RWPE2 (cell line): ENCODE measurements at regions not wholly inside any gene's neighbourhood (a gene's known extent, or its start where the extent isn't known, plus 50 kb on each side); places are given as distances from the start of the nearest gene placed in this dataset.
"Not testable (repeated sequence)": the region's sequence is repeated elsewhere in the genome, so short reads cannot be mapped to it uniquely, and the experiment has no call there.

Experiments
- ATAC-seq: fragments of 200-7000 bp; cut with Tn5 transposase; 3 replicates; pipeline ENCODE4 v1.9.1; 2021; ENCODE audit warnings: low read depth
- DNase-seq: peaks from one replicate; pipeline ENCODE4 v3.0.0-alpha.2; 2020; ENCODE audit warnings: low spot score
- H3K27ac ChIP-seq: fragments of 450-650 bp; 2 replicates; pipeline ENCODE4 v1.5.1; 2017; ENCODE audit warnings: mild to moderate bottlenecking; ENCODE audit not compliant: poor library complexity, severe bottlenecking
- H3K27me3 ChIP-seq: fragments of 250-450 bp; sonication (Bioruptor Pico); 2 replicates; pipeline ENCODE4 v1.5.1; 2021; ENCODE audit warnings: mild to moderate bottlenecking, moderate library complexity; ENCODE audit not compliant: insufficient read depth, poor library complexity, severe bottlenecking
- H3K36me3 ChIP-seq: fragments of 250-450 bp; sonication (Bioruptor Pico); 2 replicates; pipeline ENCODE4 v1.5.1; 2020; ENCODE audit warnings: low read depth, mild to moderate bottlenecking, moderate library complexity
- H3K4me1 ChIP-seq: fragments of 250-450 bp; sonication (Bioruptor Pico); 2 replicates; pipeline ENCODE4 v1.5.1; 2021; ENCODE audit warnings: mild to moderate bottlenecking, moderate library complexity; ENCODE audit not compliant: insufficient read depth, poor library complexity, severe bottlenecking
- H3K4me3 ChIP-seq: fragments of 250-450 bp; sonication (Bioruptor Pico); 2 replicates; pipeline ENCODE4 v1.5.1; 2021; ENCODE audit warnings: mild to moderate bottlenecking, moderate library complexity; ENCODE audit not compliant: severe bottlenecking
- H3K9me3 ChIP-seq: fragments of 250-450 bp; sonication (Bioruptor Pico); 2 replicates; pipeline ENCODE4 v1.5.1; 2021; ENCODE audit warnings: mild to moderate bottlenecking, moderate library complexity; ENCODE audit not compliant: severe bottlenecking
- CTCF ChIP-seq: fragments of 450-650 bp; IDR thresholded peaks from one replicate; pipeline ENCODE4 v1.5.1; 2017; ENCODE audit warnings: mild to moderate bottlenecking, moderate library complexity; ENCODE audit not compliant: poor library complexity, severe bottlenecking

- Histone ChIP-seq H3K9me3 (no peaks in the 10 kb centered on the region), H3K27me3 (no peaks in the 10 kb centered on the region), H3K36me3 (no peaks in the 10 kb centered on the region), H3K27ac (peak overlapping the region; percentile 52), H3K4me1 (peaks cover 23% of the 10 kb centered on the region), H3K4me3 (no peak overlapping the region)
- DNase-seq (no peak), ATAC-seq (peak; percentile 79)
- TF ChIP-seq CTCF = no peak
Measured at GRCh38 chr10:44752451-44753441, 158.4 kb upstream of the TMEM72 start.

GRCh38 chr10:44754355-44754754 lies 156.8 kb upstream of the TMEM72 start:
- H3K36me3 ChIP-seq, H3K9me3 ChIP-seq, H3K27me3 ChIP-seq, H3K4me3 ChIP-seq, DNase-seq, H3K27ac ChIP-seq, ATAC-seq: not testable (repeated sequence)
- H3K4me1 ChIP-seq = peaks cover 23% of the 10 kb centered on the region

GRCh38 chr10:44755481-44755880 lies 155.7 kb upstream of the TMEM72 start:
- H3K27me3 ChIP-seq = no peaks in the 10 kb centered on the region
- no peak for DNase-seq
- no peak for ATAC-seq
- peaks cover 23% of the 10 kb centered on the region for H3K4me1 ChIP-seq
- no peak overlapping the region for H3K4me3 ChIP-seq
- TF ChIP-seq CTCF = no peak
- H3K27ac ChIP-seq = peak overlapping the region; percentile 55
- no peaks in the 10 kb centered on the region for H3K9me3 ChIP-seq
- no peaks in the 10 kb centered on the region for H3K36me3 ChIP-seq

- DNase-seq (no peak), ATAC-seq (peak; percentile 74)
- Histone ChIP-seq H3K36me3 (no peaks in the 10 kb centered on the region), H3K4me1 (peaks cover 23% of the 10 kb centered on the region), H3K27ac (peak overlapping the region; percentile 55), H3K9me3 (no peaks in the 10 kb centered on the region), H3K4me3 (no peak overlapping the region), H3K27me3 (no peaks in the 10 kb centered on the region)
- no peak for TF ChIP-seq CTCF
Measured at GRCh38 chr10:44756216-44756615, 154.9 kb upstream of the TMEM72 start.

- ATAC-seq = no peak
- no peaks in the 10 kb centered on the region for H3K9me3 ChIP-seq
- no peak overlapping the region for H3K4me3 ChIP-seq
- no peak for DNase-seq
- H3K4me1 ChIP-seq = peaks cover 19% of the 10 kb centered on the region
- H3K27me3 ChIP-seq = no peaks in the 10 kb centered on the region
- no peaks in the 10 kb centered on the region for H3K36me3 ChIP-seq
- H3K27ac ChIP-seq = no peak overlapping the region
- TF ChIP-seq CTCF = no peak
Measured at GRCh38 chr10:44757551-44758205, 153.5 kb upstream of the TMEM72 start.
